NCI-H460 (cell line): ENCODE measurements at regions not wholly inside any gene's neighbourhood (a gene's known extent, or its start where the extent isn't known, plus 50 kb on each side); places are given as distances from the start of the nearest gene placed in this dataset.

ENCODE experiments used
- DNase-seq: peaks from one replicate; pipeline ENCODE4 v3.0.0-alpha.2; 2016; ENCODE audit warnings: low read depth; ENCODE audit errors: extremely low read depth

DNA sequence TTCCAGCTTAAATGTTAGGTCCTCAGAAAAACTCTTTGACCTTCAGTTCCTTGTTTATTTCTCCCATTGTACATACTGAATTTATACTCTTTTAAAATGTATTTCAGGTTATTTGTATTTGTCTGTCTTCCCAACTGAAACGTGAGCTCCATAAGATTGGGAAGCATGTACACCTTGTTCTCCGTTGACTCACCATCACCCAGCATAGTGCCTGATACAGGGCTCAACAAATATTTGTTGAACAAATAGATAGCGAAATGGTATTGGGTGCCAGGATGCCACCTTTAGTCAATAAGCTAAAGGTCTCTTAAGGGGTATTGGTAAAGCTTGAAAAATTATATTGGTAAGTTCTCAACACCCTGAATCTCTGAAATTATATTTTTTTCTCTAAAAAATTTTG, 1841.3 kb upstream of the CELF4 start:
- DNase-seq: no peak

DNA sequence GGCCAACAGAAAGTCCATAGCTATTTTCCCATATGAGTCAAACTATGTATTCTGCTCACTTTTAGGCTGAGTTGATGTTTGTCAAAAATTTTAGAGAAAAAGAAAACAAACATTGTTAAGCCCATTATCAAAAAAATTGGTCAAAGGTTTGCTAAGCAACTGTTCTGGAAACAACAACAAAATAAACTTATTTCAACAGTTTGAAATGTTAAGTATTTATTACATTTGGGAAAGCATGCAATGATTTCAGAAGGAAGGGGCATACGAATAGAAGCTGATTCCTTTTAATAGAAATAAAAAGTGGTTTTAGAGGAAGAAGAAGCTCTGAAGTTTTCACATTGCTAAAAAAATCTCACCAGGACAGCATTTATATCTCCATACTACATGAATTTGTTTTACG, 1837.5 kb upstream of the CELF4 start:
- DNase-seq: no peak

DNA sequence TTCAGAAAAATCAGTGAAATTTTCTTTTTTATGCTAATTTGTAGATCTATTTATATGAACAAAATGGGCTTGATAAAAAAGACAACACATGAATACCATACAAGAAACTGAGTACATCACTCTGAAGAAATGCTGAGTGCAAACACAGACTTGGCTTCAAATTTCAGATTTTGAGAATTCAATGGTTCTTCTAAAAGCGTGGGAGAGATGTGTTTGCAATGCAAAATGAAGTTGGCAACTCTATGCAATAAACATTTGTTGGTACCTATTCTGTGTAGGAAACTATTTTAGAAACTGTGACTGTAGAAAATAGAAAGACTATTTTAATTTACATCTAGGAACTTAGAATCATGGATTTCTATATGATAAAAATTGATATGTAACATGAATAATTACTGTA, 1834.1 kb upstream of the CELF4 start:
- DNase-seq: no peak

DNA sequence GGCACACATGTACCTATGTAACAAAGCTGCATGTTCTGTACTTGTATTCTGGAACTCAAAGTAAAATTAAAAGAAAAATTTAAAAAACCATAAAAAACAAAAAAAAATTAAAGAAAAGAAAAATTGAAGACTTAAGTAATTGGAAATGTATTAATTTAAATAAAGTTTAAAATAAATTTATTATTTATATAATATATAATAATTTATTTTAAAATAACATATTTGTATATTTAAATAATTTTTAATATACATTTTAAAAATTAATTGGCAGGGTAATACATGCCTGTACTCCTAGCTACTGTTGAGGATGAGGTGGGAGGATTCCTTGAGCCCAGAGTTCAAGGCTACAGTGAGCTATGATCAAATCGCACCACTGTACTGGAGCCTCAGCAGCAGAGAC, 1830.6 kb upstream of the CELF4 start:
- DNase-seq: no peak

DNA sequence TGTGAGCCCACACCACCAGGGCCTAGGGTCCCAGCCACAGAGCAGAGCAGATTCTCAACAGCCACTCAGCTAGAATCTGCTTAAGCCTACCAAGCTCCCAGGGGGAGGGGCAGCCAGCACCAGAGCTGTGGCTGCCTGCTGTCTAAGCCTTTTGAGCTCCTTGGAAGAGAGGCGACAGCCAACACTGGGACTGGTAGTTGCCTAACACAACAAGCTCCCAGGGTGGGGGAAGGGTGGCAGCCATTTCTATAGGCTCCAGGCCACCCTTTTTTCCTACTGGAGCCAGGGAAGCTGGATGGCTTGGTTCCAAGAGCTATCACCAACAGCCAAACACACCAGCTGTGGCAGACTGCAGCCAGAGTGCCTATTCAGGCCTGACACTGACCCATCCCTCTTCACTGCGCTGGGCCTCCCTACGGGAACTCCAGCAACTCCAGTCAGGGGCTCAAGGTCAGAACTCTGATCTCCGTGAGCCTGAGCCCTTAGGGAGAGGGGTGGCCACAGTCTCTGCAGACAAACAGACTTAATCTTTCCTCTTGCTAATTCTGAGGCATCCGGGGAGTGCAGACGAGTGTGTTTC, 1824.3 kb upstream of the CELF4 start:
- DNase-seq: no peak

DNA sequence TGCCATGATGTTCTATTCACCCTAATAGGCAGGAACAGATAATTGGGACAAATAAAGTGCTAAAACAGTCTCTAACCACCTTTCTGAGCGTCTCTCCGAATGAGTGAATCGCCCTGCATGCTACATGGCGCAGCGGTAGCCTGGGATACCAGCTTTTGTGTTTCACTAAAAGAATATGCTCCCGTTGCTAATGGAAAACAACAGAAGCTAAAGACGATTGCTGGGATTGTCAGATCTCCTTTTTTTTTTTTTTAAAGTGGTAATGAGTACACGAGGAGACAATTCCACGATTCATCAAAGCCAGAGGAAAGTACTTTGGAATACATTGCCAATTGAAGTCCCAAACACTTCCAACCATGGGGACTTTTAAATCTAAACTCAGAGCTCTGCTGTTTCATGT, 1815.3 kb upstream of the CELF4 start:
- DNase-seq: no peak

DNA sequence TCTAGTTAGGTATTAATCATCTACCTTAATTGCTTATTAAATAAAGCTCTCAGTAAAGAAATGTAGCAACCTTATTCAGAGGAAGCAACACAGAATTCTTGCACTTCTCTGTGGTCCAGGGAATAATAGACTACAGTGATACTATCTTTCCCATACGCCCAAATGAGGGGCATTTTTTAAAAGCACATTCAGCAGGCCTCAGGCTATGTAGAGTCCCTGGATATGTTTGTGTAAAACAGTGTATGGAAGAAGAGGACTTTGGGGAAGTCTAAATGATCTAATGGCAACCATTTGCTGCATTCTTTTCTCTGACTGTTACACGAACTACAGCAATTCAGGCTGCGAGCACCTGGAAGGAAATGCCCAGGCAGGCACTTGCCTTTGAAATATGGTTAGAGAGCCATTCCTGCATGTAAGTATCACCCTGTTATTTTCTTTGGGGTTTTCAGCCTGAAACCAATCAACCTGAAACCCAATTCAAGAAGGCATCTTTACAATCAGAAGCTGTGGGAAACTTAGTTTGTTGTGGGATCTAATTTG, 1814.7 kb upstream of the CELF4 start:
- no peak for DNase-seq

DNA sequence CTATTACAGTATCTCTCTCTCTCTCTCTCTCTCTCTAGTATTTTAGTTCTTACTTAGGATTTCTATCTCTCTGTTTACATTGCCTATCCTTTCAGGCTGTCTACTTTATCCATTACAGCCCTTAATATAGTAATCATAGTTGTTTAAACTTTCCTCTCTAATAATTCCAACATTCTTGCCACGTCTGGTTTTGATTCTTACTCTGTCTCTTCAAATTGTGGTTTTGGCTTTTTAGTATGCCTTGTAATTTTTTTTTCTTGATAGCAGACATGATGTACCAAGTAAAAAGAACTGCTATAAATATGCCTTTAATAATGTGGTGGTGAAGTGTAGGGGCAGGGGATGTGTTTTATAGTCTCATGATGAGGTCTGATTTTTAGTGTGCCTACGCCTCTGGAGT, 1809.5 kb upstream of the CELF4 start:
- no peak for DNase-seq

DNA sequence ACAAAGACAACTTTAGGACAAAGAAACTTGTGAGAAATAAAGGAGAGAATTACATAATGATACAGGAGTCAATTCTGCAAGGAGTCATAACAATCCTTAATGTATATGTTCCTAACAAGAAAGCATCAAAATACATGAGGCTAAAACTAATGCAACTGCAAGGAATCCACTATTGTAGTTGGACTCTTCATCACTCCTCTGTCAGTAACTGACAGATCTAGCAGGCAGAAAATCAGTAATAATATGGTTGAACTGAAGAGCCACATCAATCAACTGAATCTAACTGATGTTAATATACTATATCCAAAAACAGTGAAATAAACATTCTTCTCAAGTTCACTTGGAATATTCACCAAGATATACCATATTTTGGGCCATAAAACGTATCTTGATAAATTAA, 1806.4 kb upstream of the CELF4 start:
- no peak for DNase-seq

DNA sequence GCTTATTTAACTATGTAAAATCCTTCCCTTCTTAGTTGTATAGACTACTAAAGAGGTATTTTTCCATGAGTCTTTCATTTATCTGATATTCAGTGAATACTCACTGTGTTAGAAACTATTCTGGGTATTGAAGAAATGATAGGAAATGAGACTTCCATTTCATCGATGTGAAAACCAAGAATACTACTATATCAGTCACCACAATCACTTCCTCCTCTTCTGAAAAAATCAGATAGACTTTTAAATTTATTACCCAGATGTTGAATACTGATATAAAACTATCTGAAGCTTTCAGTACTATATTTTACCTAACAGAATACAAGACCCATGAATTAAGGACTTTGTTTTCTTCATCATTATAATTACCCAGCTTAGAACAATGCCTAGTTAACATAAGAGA, 1801.1 kb upstream of the CELF4 start:
- DNase-seq: no peak

DNA sequence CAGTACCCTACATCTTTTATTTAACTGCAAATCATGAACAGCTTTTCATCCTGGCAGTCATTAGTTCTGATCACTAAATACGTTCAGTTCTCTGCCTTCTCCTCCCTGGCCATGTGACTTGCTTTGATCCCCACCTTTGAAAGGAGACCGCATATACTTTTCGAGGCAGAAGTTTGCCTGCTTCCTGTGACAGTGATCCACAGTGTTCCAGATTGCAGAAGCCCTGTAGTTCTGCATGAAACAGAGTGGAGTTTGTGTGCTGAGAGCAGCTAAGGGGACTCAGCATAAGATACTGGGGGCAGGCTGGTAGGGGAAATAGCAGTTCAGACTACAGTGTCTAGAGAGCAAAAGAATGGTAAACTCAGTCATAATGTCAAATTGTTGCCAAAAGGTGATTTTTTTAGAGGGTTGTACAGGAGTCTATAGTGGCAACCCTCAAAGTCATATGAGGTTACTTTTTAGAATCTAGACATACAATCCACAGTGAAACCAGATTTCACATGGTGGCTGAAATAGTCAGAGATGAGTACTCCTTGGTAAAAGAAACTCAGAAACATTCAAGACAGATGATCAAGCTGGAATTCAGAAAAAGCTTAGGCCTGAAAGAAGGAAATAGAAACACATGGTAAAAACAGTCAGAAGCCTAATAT, 1800.4 kb upstream of the CELF4 start:
- no peak for DNase-seq

DNA sequence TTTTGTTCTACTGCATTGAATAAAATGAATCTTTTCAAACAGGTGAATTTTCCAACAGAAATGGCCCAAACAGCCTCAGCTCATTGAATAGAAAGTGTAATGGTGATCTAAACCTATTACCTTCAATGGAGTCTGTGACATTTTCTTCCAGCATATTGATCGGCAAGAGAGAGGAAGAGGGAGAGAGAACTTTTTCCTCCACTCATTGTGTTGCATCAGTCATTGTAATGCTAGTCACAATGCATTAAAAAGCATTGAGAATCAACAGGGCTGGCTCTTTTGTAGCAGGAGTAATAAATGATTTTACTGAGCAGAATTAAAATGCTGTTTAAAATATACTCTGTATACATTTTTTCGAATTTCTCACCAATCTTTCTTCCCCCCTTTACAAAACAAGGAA, 1794.5 kb upstream of the CELF4 start:
- no peak for DNase-seq

DNA sequence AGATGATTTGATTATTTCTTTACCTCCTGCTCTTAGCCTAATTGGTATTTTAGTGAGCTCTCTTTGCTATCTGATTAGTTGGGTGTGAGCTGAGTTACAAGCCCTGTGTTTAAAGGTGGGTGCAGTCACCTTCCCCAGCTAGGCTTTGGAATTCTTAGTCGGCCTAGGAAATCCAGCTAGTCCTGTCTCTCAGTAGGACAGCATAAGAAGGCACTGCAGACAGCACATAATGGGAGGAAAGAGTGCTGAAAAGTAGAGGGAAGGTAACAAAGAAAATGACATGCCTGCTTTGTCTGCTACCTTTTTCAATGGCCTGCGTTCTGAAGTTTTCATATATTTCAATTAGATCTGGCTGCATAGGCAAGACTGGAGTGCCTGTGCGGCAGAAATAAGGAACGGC, 1794.0 kb upstream of the CELF4 start:
- no peak for DNase-seq

DNA sequence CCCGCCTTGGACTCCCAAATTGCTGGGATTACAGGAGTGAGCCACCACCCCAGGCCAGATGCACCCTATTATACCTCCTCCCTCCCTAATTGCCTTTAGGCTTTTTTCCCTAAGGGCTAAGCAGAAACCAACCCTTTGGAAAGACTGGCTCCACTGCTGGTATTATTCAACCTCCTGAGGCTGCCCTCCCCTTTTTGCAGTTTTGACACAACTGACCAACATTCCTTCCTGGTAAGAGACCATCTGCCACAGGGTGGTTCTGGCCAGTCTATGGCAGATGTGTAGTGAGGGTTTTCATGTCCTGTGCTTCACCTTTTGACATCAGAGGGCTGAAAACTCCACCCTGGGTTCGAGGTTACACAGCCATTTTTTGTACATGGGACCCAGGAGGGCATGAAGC, 1785.3 kb upstream of the CELF4 start:
- DNase-seq: no peak

DNA sequence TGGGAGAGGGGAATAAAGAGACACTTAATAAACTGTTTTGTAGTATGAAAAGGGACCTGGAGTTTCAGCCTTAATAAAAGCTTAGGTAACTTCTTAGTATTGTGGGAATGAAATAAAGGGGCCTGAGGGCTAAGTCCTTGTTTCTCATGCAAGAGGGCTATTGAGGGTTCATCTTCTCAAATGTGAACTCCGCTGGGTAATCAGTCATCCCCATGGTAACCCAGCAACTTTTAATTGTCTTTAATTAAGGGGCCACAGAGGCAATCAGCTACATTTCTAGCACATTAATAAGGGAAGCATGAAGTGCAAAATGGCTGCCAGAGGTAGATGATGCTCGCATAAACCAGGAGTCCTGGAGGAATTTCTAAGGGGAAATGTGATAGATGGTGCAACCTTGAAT, 1784.2 kb upstream of the CELF4 start:
- DNase-seq: no peak

DNA sequence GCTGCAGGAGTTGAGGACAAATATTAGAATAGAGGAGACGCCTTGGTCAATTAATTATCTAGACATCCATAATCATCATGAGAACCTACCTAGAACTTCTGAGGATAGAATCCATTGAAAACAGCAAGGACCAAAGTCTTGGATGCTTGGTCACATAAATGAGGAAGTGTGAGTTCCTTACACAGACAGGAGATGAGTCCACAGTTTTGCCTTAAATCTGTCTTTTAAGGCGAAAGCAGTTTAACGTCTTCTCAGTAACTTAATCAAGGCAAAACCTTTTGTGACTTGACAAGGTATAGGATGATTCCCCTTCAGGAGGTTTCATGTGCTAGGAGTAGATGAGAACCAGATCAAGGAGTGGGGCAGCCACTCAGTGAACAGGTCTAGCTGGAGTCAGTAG, 1783.2 kb upstream of the CELF4 start:
- no peak for DNase-seq

DNA sequence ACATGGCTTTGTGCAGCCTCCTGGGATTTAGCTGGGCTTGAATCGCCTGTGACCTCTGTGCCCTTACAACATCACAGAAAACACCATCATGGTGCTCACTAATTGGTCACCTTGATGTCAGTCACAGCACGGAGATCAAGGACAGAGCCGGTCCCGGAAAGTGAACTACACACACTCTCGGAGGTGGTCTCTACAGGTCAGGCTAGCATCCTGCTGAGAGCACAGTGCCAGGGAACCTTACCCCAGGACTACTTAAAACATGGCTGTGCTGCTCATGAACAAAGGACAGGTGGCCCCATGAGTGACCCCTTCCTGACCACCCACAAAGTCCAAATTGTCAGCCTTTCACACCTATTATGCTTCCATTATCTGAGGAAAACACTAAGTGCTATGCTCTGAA, 1782.1 kb upstream of the CELF4 start:
- no peak for DNase-seq

DNA sequence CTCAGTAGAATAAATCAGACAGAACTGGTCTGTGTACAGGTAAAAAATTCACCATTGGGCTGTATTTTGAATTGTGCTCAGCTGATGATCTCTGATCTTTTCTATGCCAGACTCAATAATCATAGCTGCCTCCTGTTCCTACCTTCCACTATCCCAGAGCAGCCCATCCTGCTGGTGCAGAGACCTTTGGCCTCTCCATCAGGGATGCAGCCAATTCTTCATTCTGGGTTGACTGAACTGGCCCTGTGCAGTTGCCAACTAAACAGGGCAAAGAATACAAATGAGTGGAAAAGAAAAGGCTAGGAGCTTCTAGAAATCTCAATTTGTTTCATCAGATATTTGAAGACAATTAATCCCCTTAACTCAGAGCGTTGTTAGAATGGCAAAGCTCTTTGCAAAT, 1781.3 kb upstream of the CELF4 start:
- no peak for DNase-seq

DNA sequence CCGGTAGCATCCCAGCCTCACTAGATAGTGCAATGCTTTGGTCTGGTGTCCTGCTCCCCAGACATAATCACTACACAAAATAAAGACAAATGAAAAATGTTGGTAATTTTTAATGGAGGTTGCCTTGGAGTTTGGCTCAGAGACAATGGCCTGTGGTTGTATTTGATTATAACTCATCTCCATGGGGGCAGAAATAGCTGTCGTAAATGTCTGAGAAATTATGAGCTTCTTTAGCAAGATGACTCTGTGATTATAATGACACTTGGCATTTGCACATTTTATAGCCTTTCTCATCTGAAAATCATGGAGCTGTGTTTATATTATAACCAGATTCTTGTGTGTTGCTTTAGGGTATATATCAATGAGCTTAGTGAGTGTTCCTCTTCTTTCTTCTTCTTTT, 1779.7 kb upstream of the CELF4 start:
- no peak for DNase-seq

DNA sequence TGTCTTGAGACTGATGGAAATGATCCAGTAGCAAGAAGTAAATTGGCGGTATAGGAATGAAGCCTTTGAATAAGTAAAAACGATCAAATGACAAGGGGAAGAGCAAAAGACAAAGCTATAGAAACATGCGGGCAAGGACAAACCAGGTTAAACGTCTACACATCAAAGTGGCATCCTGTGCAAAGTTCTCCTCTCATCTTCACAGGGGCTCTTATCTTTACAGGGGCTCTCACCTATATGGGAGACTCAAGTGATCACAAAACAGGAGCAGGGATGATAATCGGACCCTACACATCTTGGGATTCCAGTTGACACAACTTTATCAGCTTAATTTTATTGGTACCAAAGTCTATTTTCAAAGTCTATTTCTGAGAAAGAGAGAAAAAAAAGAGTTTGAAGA, 1778.9 kb upstream of the CELF4 start:
- no peak for DNase-seq

DNA sequence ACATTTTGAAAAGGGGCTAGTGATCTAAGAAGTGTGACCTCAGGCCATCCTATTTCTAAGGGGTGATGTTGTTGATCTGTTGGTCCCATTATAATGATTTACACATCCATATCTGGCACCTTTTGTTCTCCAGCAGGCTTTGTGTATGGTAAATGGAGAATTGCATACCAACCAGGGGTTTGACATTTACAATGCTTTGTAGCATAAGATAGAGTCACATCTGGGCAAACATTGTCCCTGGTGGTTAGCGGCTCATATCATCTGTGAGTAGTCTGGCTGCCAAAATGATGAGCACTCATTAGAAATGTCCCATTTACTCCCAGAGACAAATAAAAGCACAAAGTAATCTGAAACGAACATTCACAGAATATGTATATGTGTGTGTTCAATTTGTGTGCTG, 1775.5 kb upstream of the CELF4 start:
- no peak for DNase-seq

DNA sequence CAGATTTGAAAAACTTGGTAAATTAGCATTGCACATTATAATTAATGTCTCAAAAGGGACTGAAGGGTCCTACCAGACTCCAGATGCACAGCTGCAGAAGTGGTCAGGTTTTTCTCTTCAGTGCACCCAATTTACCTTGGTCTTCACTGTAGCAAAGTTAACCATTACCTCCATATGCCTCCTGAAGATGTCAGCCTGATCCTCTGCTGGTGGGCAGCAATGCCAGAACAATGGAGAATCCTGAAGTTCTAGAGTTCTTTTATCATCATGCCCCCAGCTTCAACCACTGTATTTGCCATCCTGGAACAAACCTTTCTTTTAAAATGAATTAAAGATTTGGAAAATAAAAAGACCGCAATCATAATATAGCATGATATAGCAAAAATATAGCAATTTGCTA, 1774.8 kb upstream of the CELF4 start:
- no peak for DNase-seq
